Caco-2 (cell line): ENCODE measurements at regions not wholly inside any gene's neighbourhood (a gene's known extent, or its start where the extent isn't known, plus 50 kb on each side); places are given as distances from the start of the nearest gene placed in this dataset.

ENCODE experiments used
- BruUV-seq: library from RNA; stranded (reverse); fragments of 400-500 nt; replicated peaks from 2 replicates; lab custom pipeline; 2021; lab: Mats Ljungman, UMichigan
- CTCF ChIA-PET: fragments of 300-600 bp; sonication (Branson Sonifier 250); formaldehyde crosslinking; loops from one replicate; lab custom pipeline; 2022; ENCODE audit warnings: antibody characterized with exemption; lab: Charles Lee
- POLR2A ChIA-PET: fragments of 300-600 bp; sonication (Branson Sonifier 250); formaldehyde crosslinking; loops from one replicate; lab custom pipeline; 2022; ENCODE audit warnings: antibody characterized with exemption; lab: Charles Lee
- DNase-seq, 2 experiments: peaks; one replicate each; pipeline versions ENCODE4 v3.0.0 to v3.0.0-alpha.2; 2020 to 2022
- H3K27me3 ChIP-seq: replicated peaks from 2 replicates; pipeline ENCODE4 v1.6.0; 2011; ENCODE audit warnings: low read length; ENCODE audit not compliant: control insufficient read depth, insufficient read depth
- H3K36me3 ChIP-seq: 2 replicates; pipeline ENCODE4 v1.5.1; 2011; ENCODE audit warnings: low read length; ENCODE audit not compliant: control insufficient read depth, insufficient read depth
- H3K4me1 ChIP-seq: fragments of 250-450 bp; sonication (Bioruptor Pico); 2 replicates; pipeline ENCODE4 v1.5.1; 2020; ENCODE audit warnings: mild to moderate bottlenecking
- H3K4me3 ChIP-seq: 2 replicates; pipeline ENCODE4 v1.5.1; 2011; ENCODE audit warnings: low read depth, mild to moderate bottlenecking, control low read depth, low read length
- H3K9me3 ChIP-seq: fragments of 250-450 bp; sonication (Bioruptor Pico); 2 replicates; pipeline ENCODE4 v1.5.1; 2020; ENCODE audit warnings: mild to moderate bottlenecking, moderate library complexity
- H3K27ac Mint-ChIP-seq: one replicate; pipeline ENCODE4 v1.8.0; 2022; ENCODE audit warnings: mixed read lengths; ENCODE audit not compliant: unreplicated experiment
- H3K27me3 Mint-ChIP-seq: one replicate; pipeline ENCODE4 v1.8.0; 2022; ENCODE audit warnings: mixed read lengths; ENCODE audit not compliant: insufficient read depth, unreplicated experiment
- H3K36me3 Mint-ChIP-seq: one replicate; pipeline ENCODE4 v1.8.0; 2022; ENCODE audit warnings: mild to moderate bottlenecking, mixed read lengths; ENCODE audit not compliant: insufficient read depth, unreplicated experiment
- H3K4me1 Mint-ChIP-seq: one replicate; pipeline ENCODE4 v1.8.0; 2022; ENCODE audit warnings: low read depth, mixed read lengths; ENCODE audit not compliant: unreplicated experiment
- H3K4me3 Mint-ChIP-seq: one replicate; pipeline ENCODE4 v1.8.0; 2022; ENCODE audit warnings: mild to moderate bottlenecking, moderate library complexity, mixed read lengths; ENCODE audit not compliant: unreplicated experiment
- H3K9me3 Mint-ChIP-seq: one replicate; pipeline ENCODE4 v1.8.0; 2022; ENCODE audit warnings: mixed read lengths; ENCODE audit not compliant: unreplicated experiment
- CTCF ChIP-seq, 2 experiments: fragments of 200-600 bp in 1 of 2; IDR thresholded peaks; 1 replicate in 1 of 2; 2 replicates in 1 of 2; pipeline versions ENCODE4 v1.5.1 to v1.8.0; 2011 to 2022; ENCODE audit warnings: antibody characterized with exemption in 1 of 2, control low read depth in 1 of 2, inconsistent platforms in 1 of 2, low read depth in 1 of 2, low read length in 1 of 2, mild to moderate bottlenecking in 1 of 2, moderate library complexity in 1 of 2; ENCODE audit not compliant: insufficient read depth in 1 of 2, severe bottlenecking in 1 of 2, unreplicated experiment in 1 of 2
- intact Hi-C: fragments of 100-400 bp; cut with micrococcal nuclease; formaldehyde crosslinking; loops from one replicate; pipeline ENCODE4 v1.10.0; 2022; ENCODE audit not compliant: unreplicated experiment

GRCh38 chr4:189463734-189464133, 476.9 kb upstream of the FRG1 start:
- Mint-ChIP-seq H3K36me3 (no peaks in the 10 kb centered on the region), H3K27me3 (no peaks in the 10 kb centered on the region), H3K27ac (no peak overlapping the region), H3K4me1 (no peaks in the 10 kb centered on the region), H3K4me3 (no peak overlapping the region), H3K9me3 (peaks cover 11% of the 10 kb centered on the region)
- no TSS peak for BruUV-seq
- CTCF ChIA-PET = no interaction called here
- intact Hi-C loops = no loop called here
- no peaks in the 10 kb centered on the region for H3K4me1 ChIP-seq
- no peaks in the 10 kb centered on the region for H3K27me3 ChIP-seq
- TF ChIP-seq CTCF (IDR thresholded peaks at IDR 0.05; ENCODE audit: insufficient read depth in 1 of 2, low read depth in 1 of 2, low read length in 1 of 2, severe bottlenecking in 1 of 2, unreplicated experiment in 1 of 2) = no peak
- H3K4me3 ChIP-seq = no peak overlapping the region
- POLR2A ChIA-PET = no interaction called here
- no peaks in the 10 kb centered on the region for H3K36me3 ChIP-seq
- no peaks in the 10 kb centered on the region for H3K9me3 ChIP-seq
- no peak for DNase-seq

- Histone ChIP-seq H3K27me3 (no peaks in the 10 kb centered on the region), H3K4me1 (no peaks in the 10 kb centered on the region), H3K9me3 (no peaks in the 10 kb centered on the region), H3K36me3 (no peaks in the 10 kb centered on the region), H3K4me3 (no peak overlapping the region)
- Mint-ChIP-seq H3K27ac (no peak overlapping the region), H3K36me3 (no peaks in the 10 kb centered on the region), H3K9me3 (peaks cover 12% of the 10 kb centered on the region), H3K27me3 (peaks cover 3% of the 10 kb centered on the region), H3K4me1 (no peaks in the 10 kb centered on the region), H3K4me3 (no peak overlapping the region)
- BruUV-seq = no TSS peak
- intact Hi-C loops = no loop called here
- TF ChIP-seq CTCF (IDR thresholded peaks at IDR 0.05; ENCODE audit: insufficient read depth in 1 of 2, low read depth in 1 of 2, low read length in 1 of 2, severe bottlenecking in 1 of 2, unreplicated experiment in 1 of 2) = no peak
- POLR2A ChIA-PET = no interaction called here
- no peak for DNase-seq
- CTCF ChIA-PET = no interaction called here
Observed at GRCh38 chr4:189494407-189494806, 446.3 kb upstream of the FRG1 start.

GRCh38 chr4:189497516-189497915, 443.2 kb upstream of the FRG1 start:
- ChIA-PET CTCF (no interaction called here), POLR2A (no interaction called here)
- H3K36me3 ChIP-seq = no peaks in the 10 kb centered on the region
- intact Hi-C loops = no loop called here
- no peaks in the 10 kb centered on the region for H3K27me3 ChIP-seq
- Mint-ChIP-seq H3K27ac (no peak overlapping the region), H3K4me1 (no peaks in the 10 kb centered on the region), H3K27me3 (peaks cover 3% of the 10 kb centered on the region), H3K9me3 (peaks cover 3% of the 10 kb centered on the region), H3K36me3 (no peaks in the 10 kb centered on the region), H3K4me3 (no peak overlapping the region)
- H3K9me3 ChIP-seq = no peaks in the 10 kb centered on the region
- no peaks in the 10 kb centered on the region for H3K4me1 ChIP-seq
- DNase-seq = no peak
- TF ChIP-seq CTCF (IDR thresholded peaks at IDR 0.05; ENCODE audit: insufficient read depth in 1 of 2, low read depth in 1 of 2, low read length in 1 of 2, severe bottlenecking in 1 of 2, unreplicated experiment in 1 of 2) = no peak
- no TSS peak for BruUV-seq
- H3K4me3 ChIP-seq = no peak overlapping the region
